NCI-H128 (cell line): ENCODE measurements at regions not wholly inside any gene's neighbourhood (a gene's known extent, or its start where the extent isn't known, plus 50 kb on each side); places are given as distances from the start of the nearest gene placed in this dataset.

Experiments used
- DNase-seq: peaks from one replicate; lab custom pipeline; 2025; ENCODE audit not compliant: unreplicated experiment; lab: John Stamatoyannopoulos, UW

GRCh38 chr4:104418286-104418685 is 76.4 kb downstream of the CXXC4 start:
- no peak for DNase-seq

DNA sequence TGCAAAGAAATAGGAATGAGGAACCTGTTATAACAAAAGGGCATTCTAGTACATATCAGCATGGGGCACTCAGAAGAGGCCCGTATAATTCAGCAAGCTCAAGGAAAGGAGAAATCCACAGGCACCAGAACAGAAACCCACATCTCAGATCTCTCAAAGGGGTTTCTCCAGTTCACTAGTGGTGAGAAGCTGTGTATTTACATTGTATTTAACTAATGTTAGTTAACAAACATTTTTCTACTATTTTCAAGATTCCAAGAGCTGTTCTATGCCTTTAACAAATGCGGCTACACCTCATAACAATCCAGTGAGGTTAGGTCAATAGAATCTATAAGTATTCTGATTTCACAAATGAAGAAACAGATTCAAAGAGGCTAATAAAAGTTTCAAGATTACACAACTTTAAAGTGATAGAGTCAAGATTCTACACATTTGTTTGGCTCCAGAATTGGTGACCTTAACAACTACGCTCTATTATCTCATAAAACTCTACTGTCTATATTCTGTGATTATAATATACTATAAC is 77.3 kb downstream of the CXXC4 start:
- DNase-seq: no peak

DNA sequence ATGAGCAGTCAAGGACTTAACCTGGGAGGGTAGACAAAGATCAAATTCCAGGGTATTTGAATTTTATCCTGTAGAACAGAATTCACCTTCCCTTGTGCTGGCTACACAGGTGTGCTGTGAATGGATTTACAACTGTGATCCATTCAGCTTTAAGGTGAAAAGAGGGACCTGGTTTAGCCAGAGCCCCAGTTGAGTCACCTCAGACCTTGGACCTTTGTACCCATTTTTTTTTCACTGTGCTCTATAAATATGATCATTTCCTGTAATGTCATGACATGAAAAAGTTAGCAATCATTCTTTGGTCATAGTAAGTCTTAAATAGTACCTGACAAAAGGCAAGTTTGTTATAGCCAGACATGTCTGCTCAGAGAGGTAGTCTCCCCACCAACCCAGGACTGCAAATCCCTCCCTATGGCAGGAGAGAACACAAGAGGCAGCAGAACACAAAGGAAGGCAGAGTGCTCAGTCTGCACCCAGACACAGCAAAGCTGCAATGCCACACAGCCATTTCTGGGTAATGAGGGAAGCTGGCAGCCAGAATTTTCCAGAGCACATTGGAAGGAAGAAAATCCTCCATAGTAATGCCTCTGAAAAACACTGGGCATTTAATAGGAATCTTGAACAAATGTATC is 77.9 kb downstream of the CXXC4 start:
- no peak for DNase-seq

DNA sequence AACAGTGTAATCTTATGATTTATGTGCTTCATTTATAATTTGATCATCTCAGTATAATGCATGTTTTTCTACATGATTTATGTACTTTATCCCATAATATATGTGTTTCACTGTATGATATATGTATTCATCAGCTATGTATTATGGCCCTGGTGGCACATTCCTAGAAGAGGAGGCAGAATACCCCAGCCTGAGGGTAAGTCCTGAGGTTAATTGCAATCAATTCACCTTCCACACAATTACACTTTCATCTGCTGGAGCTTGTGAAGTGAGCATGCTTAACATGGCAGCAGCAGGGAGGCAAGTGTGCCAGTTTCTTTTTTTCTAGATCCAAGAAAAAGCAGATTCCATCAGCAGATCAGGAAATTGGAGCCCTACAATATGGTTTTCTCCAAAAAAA is 81.2 kb downstream of the CXXC4 start:
- DNase-seq: no peak

DNA sequence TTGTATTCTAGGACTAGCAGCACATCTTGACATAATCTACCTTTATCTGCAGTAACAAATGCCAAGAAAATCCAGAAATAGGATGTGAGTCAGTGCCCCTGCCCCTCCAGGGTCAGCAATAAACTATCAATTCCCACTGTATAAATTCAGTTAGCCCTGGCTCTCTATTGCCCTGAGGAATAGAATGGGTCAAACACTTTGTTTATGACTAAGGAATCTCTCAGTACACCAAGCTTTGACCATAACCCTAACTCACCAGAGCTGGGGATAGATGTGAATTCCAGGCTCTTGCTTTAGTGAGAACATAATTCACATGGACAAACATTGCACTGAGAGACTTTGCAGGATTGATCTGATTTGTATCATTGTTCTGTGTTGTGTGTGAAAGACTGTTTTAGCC is 82.3 kb downstream of the CXXC4 start:
- no peak for DNase-seq

GRCh38 chr4:104411502-104411901 is 83.2 kb downstream of the CXXC4 start:
- DNase-seq: no peak

- DNase-seq: no peak
Observed at GRCh38 chr4:104408878-104409277, 85.8 kb downstream of the CXXC4 start.

- no peak for DNase-seq
Observed at GRCh38 chr4:104404361-104404760, 90.3 kb downstream of the CXXC4 start.

- no peak for DNase-seq
Observed at GRCh38 chr4:104395168-104395614, 99.5 kb downstream of the CXXC4 start.

GRCh38 chr4:104394406-104395167 is 100.1 kb downstream of the CXXC4 start:
- DNase-seq: no peak

DNA sequence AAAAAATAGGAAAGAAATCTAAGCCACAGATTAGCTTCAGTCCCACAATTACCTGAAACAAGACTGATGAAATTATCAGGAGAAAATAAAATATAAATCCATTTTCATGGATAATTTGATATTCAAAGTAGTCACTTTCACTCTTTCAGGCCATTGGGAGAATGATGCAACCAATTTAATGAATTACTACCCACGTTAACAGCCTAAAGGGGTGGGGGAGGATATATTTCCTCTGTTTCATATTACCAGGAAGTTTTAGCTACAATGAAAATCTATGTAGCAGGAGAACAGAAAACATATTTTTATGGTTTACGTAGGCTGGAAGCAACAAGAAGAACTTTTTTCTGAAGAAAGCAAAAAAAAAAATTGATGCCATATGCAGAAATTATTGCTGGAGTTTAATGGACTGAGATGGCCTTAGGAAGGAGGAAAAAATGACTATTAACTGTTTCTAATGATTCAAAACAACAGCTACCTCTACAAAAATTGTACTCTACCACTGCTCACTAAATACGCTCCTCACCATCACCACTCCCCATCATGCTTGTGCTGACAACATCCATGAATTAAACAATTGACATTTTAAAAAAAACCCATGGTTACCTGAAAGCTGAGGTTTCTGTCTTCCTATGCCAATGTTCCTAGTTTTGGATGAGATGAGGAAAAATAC is 100.9 kb downstream of the CXXC4 start:
- no peak for DNase-seq

DNA sequence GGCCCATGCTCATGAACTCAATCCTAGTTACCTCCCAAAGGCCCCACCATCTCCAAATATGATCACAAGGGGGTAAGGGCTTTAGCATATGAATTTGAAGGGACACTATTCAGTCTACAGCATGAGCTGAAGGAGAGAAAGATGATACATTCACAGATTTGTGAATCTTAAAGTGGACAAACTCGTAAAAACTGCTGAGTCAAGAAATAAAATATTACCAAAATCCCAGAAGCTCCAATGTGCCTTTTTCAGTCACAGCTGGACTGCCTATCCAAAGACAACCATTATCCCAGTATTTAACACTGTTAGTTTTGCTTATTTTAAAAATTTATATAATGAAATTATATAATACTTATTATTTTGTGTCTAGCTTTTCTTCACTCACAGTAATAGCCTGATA is 109.0 kb downstream of the CXXC4 start:
- DNase-seq: no peak

DNA sequence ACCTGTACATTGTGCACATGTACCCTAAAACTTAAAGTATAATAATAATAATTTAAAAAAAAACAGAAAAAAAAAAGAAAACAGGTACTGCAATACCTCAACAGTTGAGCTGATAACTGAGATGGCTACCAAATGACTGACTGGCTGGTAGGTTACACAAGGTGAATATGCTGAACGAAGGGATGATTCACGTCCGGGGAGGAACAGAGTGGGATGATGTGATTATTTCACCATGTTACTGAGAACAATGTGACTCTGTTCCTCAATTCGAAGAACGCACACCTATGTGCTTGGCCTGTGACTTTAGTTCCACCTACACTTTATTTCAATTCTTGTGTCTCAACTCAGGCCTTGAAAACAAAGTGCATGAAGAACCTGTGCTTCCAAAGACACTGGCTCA is 111.7 kb downstream of the CXXC4 start:
- no peak for DNase-seq

DNA sequence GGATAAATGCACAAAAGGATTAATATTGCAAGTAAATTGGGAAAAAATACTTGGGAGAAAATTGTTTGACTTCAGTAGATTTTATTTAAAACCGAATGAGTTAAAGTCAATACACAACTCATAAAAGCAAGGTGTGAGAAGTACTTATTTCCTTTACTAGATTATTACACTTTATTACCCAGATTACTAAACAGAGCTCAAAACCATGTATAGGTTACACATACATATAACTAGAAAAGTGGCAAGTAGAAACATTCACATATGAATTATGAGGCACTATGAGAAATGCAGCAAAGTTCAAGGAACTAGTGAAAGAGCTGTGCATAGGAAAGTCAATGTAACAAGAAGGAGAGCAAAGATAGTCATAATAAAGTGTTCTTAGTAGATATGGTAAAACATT is 113.0 kb downstream of the CXXC4 start:
- DNase-seq: no peak

GRCh38 chr4:104365618-104366017 is 129.1 kb downstream of the CXXC4 start:
- no peak for DNase-seq

DNA sequence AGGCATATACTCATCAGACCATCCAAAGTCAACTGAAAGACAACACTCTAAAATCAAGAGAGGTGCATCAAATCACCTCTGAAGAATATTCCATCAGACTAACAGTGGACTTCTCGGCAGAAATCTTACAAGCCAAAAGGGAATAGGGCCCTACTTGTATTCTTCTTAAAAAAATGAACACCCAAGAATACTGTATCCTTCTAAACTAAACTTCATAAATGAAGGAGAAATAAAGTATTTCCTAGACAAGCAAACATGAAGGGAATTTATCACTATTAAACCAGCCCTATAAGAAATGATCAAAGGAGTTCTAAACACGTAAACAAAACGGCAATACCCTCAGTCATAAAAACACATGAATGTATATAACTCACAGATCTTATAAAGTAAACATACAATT is 141.2 kb downstream of the CXXC4 start:
- DNase-seq: no peak

- no peak for DNase-seq
Observed at GRCh38 chr4:104352211-104352610, 142.5 kb downstream of the CXXC4 start.

DNA sequence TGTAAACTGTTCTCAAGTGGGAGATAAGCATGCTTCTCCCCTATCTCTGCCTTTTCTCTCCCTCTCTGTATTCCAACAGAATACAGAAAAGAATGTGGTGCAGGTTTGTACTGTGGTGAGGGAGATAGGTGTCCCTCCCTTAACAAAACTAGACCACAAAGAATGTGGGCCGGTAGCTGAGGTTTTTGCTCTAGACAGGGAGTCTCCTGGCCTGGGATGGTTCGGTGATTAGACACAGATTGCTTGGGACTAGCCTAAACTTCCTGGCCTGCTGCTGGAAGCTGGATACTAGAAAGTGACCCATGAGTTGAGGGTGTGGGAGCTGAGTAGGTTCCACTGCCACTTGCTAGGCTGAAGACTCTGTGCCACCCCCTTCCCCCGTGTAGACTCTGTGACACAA is 143.0 kb downstream of the CXXC4 start:
- DNase-seq: no peak

DNA sequence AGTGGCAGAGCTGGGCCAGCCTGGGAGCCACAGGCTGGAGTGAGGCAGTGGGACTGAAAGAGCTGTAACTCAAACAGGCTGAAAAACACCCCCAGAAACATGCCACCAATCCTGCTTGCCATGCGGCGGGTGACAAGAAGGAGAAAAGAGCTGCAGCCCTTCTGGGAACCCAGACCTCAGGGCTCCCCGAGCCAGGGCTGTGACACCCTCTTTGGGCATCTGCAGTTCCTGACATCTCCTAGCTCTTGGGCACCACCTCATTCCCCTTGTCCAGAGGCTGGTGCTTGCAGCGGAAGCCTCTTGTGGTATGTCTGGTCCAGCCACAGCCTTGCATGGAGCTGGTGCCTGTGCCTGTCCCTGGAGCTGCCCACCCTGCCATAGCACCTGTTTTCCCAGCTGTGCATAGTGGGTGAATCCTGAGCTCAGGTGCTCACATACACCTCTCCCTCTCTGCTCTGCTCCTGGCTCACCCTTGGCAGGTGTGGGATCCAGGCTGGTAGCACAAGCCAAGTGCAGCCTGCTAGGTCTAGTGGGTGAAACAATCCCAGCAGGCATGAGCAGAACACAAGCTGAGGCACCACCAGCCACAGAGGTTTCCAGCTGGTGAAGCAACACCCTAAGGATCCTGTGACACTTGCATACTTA is 149.0 kb downstream of the CXXC4 start:
- no peak for DNase-seq

GRCh38 chr4:104344342-104344980 is 150.2 kb downstream of the CXXC4 start:
- no peak for DNase-seq

- no peak for DNase-seq
Observed at GRCh38 chr4:104334410-104334809, 160.3 kb downstream of the CXXC4 start.
